Loucy (cell line): ENCODE measurements at regions not wholly inside any gene's neighbourhood (a gene's known extent, or its start where the extent isn't known, plus 50 kb on each side); places are given as distances from the start of the nearest gene placed in this dataset.

Experiments
- H2AFZ ChIP-seq: fragments of 200-600 bp; sonication (generic); 2 replicates; pipeline ENCODE4 v1.6.0; 2016; ENCODE audit warnings: antibody characterized with exemption, mild to moderate bottlenecking, low read length, moderate library complexity
- H3F3A ChIP-seq: fragments of 200-600 bp; 2 replicates; pipeline ENCODE4 v1.6.0; 2016; ENCODE audit warnings: antibody characterized with exemption, low read depth, mild to moderate bottlenecking
- H3K27me3 ChIP-seq: fragments of 200-600 bp; sonication (generic); 2 replicates; pipeline ENCODE4 v1.6.1; 2014; ENCODE audit warnings: low read length, mild to moderate bottlenecking; ENCODE audit not compliant: insufficient read depth, poor library complexity, severe bottlenecking
- H3K36me3 ChIP-seq: fragments of 200-600 bp; sonication (generic); 2 replicates; pipeline ENCODE4 v1.6.1; 2016; ENCODE audit warnings: low read length; ENCODE audit not compliant: insufficient read depth
- H3K4me1 ChIP-seq: fragments of 200-600 bp; sonication (generic); 2 replicates; pipeline ENCODE4 v1.5.1; 2014; ENCODE audit warnings: low read length, mild to moderate bottlenecking; ENCODE audit not compliant: insufficient read depth, poor library complexity, severe bottlenecking
- H3K4me2 ChIP-seq: fragments of 200-600 bp; sonication (generic); 2 replicates; pipeline ENCODE4 v1.6.0; 2014; ENCODE audit warnings: antibody characterized with exemption, low read length, low read depth, mild to moderate bottlenecking; ENCODE audit not compliant: poor library complexity, severe bottlenecking
- H3K4me3 ChIP-seq: fragments of 200-600 bp; sonication (generic); 2 replicates; pipeline ENCODE4 v1.5.1; 2014; ENCODE audit warnings: low read length, mild to moderate bottlenecking, mixed read lengths; ENCODE audit not compliant: poor library complexity, severe bottlenecking
- H3K79me2 ChIP-seq: fragments of 200-600 bp; sonication (generic); 2 replicates; pipeline ENCODE4 v1.6.1; 2014; ENCODE audit warnings: low read length; ENCODE audit not compliant: insufficient read depth
- H3K9ac ChIP-seq: fragments of 200-600 bp; sonication (generic); 2 replicates; pipeline ENCODE4 v1.6.0; 2014; ENCODE audit warnings: mild to moderate bottlenecking, low read depth, low read length, moderate library complexity; ENCODE audit not compliant: poor library complexity, severe bottlenecking
- H3K9me2 ChIP-seq: fragments of 200-600 bp; sonication (generic); replicated peaks from 2 replicates; pipeline ENCODE4 v1.6.1; 2016; ENCODE audit warnings: low read depth, low read length, mixed read lengths
- H3K9me3 ChIP-seq: fragments of 200-600 bp; sonication (generic); 2 replicates; pipeline ENCODE4 v1.6.1; 2014; ENCODE audit warnings: mild to moderate bottlenecking, antibody characterized with exemption, low read length, low read depth; ENCODE audit not compliant: insufficient read depth
- H4K20me1 ChIP-seq: fragments of 200-600 bp; sonication (generic); 2 replicates; pipeline ENCODE4 v1.6.0; 2014; ENCODE audit warnings: antibody characterized with exemption, low read length, mild to moderate bottlenecking; ENCODE audit not compliant: insufficient read depth, poor library complexity, severe bottlenecking
- EZH2phosphoT487 ChIP-seq: fragments of 200-600 bp; IDR thresholded peaks from 2 replicates; pipeline ENCODE4 v1.6.1; 2018; ENCODE audit warnings: antibody characterized with exemption, mild to moderate bottlenecking, moderate library complexity, borderline replicate concordance
- TF ChIP-seq, protein P1 (sequence below): fragments of 200-600 bp; sonication (generic); conservative IDR thresholded peaks from 2 replicates; pipeline ENCODE4 v1.5.1; 2014; ENCODE audit warnings: mild to moderate bottlenecking, antibody characterized with exemption, low read length

DNA sequence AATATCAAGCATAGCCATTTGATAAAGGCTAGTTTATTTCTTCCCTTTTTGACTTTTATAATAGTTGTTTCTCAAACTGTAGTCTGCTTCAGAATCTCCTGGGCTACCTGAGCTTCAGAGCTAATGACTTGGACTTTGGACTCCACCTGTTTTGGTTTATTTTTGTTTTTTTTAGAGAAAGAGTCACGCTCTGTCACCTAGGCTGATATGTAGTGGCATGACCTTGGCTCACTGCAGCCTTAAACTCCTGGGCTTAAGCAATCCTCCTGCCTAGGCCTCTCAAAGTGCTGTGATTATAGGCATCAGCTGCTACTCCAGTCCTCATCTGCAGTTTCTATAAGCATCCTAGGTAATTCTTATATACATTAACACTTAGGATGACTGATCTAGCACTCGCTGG lies 90.5 kb downstream of the DDIT4L start:
- Histone ChIP-seq H3K4me3 (no peak overlapping the region), H2AFZ (0 out of 2 replicates have a peak overlapping the region, but pooled peaks have one; percentile 19), H3K4me2 (no peak overlapping the region), H3K4me1 (peaks cover 54% of the 10 kb centered on the region), H3K27me3 (no peaks in the 10 kb centered on the region), H4K20me1 (no peaks in the 10 kb centered on the region), H3K36me3 (no peaks in the 10 kb centered on the region), H3K79me2 (no peaks in the 10 kb centered on the region), H3K9me3 (no peaks in the 10 kb centered on the region), H3F3A (no peaks in the 10 kb centered on the region), H3K9ac (no peak overlapping the region), H3K9me2 (no peaks in the 10 kb centered on the region)
- TF ChIP-seq, protein P1, sequence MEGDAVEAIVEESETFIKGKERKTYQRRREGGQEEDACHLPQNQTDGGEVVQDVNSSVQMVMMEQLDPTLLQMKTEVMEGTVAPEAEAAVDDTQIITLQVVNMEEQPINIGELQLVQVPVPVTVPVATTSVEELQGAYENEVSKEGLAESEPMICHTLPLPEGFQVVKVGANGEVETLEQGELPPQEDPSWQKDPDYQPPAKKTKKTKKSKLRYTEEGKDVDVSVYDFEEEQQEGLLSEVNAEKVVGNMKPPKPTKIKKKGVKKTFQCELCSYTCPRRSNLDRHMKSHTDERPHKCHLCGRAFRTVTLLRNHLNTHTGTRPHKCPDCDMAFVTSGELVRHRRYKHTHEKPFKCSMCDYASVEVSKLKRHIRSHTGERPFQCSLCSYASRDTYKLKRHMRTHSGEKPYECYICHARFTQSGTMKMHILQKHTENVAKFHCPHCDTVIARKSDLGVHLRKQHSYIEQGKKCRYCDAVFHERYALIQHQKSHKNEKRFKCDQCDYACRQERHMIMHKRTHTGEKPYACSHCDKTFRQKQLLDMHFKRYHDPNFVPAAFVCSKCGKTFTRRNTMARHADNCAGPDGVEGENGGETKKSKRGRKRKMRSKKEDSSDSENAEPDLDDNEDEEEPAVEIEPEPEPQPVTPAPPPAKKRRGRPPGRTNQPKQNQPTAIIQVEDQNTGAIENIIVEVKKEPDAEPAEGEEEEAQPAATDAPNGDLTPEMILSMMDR: no peak
- no peak for TF ChIP-seq EZH2phosphoT487

DNA sequence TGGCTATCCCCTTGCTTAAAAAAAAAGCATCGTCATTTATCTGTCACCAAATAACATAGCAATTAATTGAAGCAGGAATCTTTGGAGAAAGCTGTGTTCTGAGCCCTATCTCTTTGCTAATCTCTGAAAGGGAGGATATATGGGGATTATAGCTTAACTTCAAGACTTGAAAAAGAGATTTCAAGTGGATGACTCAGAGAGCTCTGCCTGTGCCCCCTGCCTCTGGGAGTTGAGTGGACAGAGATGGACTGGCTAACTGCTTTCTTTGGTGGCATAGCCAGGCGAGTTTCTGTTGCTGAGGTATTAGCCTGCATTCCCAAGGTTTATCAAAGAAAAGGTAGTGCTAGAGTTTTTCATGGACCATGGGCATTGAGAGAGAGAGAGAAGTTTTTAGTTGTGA lies 91.6 kb downstream of the DDIT4L start:
- Histone ChIP-seq H3K4me2 (no peak overlapping the region), H3K36me3 (no peaks in the 10 kb centered on the region), H3K79me2 (no peaks in the 10 kb centered on the region), H3F3A (no peaks in the 10 kb centered on the region), H3K4me3 (no peak overlapping the region), H3K9ac (no peak overlapping the region), H3K9me2 (no peaks in the 10 kb centered on the region), H2AFZ (no peak overlapping the region), H3K9me3 (no peaks in the 10 kb centered on the region), H3K4me1 (peaks cover 50% of the 10 kb centered on the region), H4K20me1 (no peaks in the 10 kb centered on the region), H3K27me3 (no peaks in the 10 kb centered on the region)
- no peak for TF ChIP-seq EZH2phosphoT487
- TF ChIP-seq, protein P1: no peak

DNA sequence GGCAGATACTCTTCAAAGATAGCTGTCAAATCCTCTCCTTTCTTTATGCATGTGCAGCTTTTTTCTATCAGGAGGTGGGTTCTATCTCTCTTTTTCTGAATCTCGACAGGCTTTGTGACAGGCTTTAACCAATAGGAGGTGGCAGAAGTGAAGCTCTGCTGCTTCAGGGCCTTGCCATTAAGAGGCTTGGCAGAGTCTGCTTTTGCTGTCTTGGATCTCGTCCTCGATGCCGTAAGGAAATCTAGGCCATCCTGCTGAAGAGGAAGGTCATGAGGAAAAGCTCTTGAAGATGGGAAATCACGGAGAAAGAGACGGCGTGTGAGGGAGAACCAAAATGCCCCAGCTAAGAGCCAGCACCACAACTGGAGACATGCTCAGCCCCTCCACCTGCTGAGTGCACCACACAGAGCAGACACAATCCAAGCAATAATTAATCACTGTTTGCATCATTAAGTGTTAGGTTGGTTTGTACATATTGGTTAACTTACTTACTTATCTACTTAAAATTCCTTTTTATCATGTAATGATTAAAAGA lies 92.2 kb downstream of the DDIT4L start:
- Histone ChIP-seq H3K9me3 (no peaks in the 10 kb centered on the region), H3K9me2 (no peaks in the 10 kb centered on the region), H3K36me3 (no peaks in the 10 kb centered on the region), H3K27me3 (no peaks in the 10 kb centered on the region), H3F3A (no peaks in the 10 kb centered on the region), H3K9ac (no peak overlapping the region), H3K4me1 (peaks cover 51% of the 10 kb centered on the region), H3K4me2 (no peak overlapping the region), H2AFZ (no peak overlapping the region), H4K20me1 (no peaks in the 10 kb centered on the region), H3K4me3 (no peak overlapping the region), H3K79me2 (no peaks in the 10 kb centered on the region)
- TF ChIP-seq, protein P1: no peak
- TF ChIP-seq EZH2phosphoT487: no peak
